GM23248 (cell line): ENCODE measurements at regions not wholly inside any gene's neighbourhood (a gene's known extent, or its start where the extent isn't known, plus 50 kb on each side); places are given as distances from the start of the nearest gene placed in this dataset.

ENCODE experiments used
- EZH2 ChIP-seq: fragments of 200-600 bp; sonication (generic); IDR thresholded peaks from 2 replicates; pipeline ENCODE4 v1.6.1; 2018; ENCODE audit warnings: antibody characterized with exemption, mild to moderate bottlenecking; ENCODE audit not compliant: insufficient read depth, poor library complexity, severe bottlenecking
- EZH2phosphoT487 ChIP-seq: fragments of 200-600 bp; sonication (generic); IDR thresholded peaks from 2 replicates; pipeline ENCODE4 v1.6.1; 2018; ENCODE audit warnings: antibody characterized with exemption, moderate library complexity, mild to moderate bottlenecking, low read depth; ENCODE audit not compliant: insufficient read depth

DNA sequence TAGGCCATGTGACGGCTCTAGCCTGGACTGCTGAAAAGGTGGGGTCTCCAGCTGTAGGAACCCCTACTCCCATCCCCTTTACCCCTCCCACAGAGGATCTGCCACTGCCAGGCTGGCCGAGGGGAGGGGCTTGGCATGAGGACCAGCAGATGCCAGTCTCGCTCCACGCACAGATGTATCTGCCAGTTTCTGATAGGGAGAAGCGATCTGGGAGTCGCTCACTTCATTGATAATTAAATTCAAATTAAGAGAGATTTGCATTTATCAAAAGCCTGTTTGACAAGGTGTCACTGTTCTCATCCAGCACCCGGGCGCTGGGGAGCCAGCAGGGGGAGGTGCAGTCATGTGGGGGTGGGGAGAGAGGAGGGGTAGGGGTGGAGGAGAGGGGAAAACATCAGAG lies 217.6 kb upstream of the MYL2 start:
- no peak for TF ChIP-seq EZH2
- no peak for TF ChIP-seq EZH2phosphoT487
